ENCODE measurements at regions not wholly inside any gene's neighbourhood (a gene's known extent, or its start where the extent isn't known, plus 50 kb on each side); places are given as distances from the start of the nearest gene placed in this dataset.

- DNase-seq = no peak
Observed at GRCh38 chr5:89105836-89106235, 222.9 kb upstream of the MEF2C start.

- DNase-seq = no peak
Observed at GRCh38 chr5:89105171-89105695, 222.2 kb upstream of the MEF2C start.

- no peak for DNase-seq
Observed at GRCh38 chr5:89098199-89098756, 215.3 kb upstream of the MEF2C start.

GRCh38 chr5:89097103-89097502 is 214.1 kb upstream of the MEF2C start:
- peak in 2 of 3 experiments; percentile 7 to 67 for DNase-seq

GRCh38 chr5:89095341-89095740 is 212.4 kb upstream of the MEF2C start:
- DNase-seq = no peak

GRCh38 chr5:89090037-89090436 is 207.1 kb upstream of the MEF2C start:
- DNase-seq = no peak

- no peak for DNase-seq
Observed at GRCh38 chr5:89087551-89088318, 204.8 kb upstream of the MEF2C start.

GRCh38 chr5:89087128-89087527 is 204.1 kb upstream of the MEF2C start:
- no peak for DNase-seq

GRCh38 chr5:89086390-89087086 is 203.6 kb upstream of the MEF2C start:
- no peak for DNase-seq

GRCh38 chr5:89083791-89084190 is 200.8 kb upstream of the MEF2C start:
- no peak for DNase-seq

- no peak for DNase-seq
Observed at GRCh38 chr5:89081360-89081759, 198.4 kb upstream of the MEF2C start.

- no peak for DNase-seq
Observed at GRCh38 chr5:89080467-89081116, 197.6 kb upstream of the MEF2C start.

GRCh38 chr5:89072842-89073672 is 190.1 kb upstream of the MEF2C start:
- no peak for DNase-seq

GRCh38 chr5:89071941-89072331 is 189.0 kb upstream of the MEF2C start:
- DNase-seq = no peak

- no peak for DNase-seq
Observed at GRCh38 chr5:89071101-89071940, 188.3 kb upstream of the MEF2C start.

GRCh38 chr5:89069591-89069990 is 186.6 kb upstream of the MEF2C start:
- no peak for DNase-seq

GRCh38 chr5:89067362-89067761 is 184.4 kb upstream of the MEF2C start:
- no peak for DNase-seq

- DNase-seq = no peak
Observed at GRCh38 chr5:89065919-89066318, 182.9 kb upstream of the MEF2C start.

- no peak for DNase-seq
Observed at GRCh38 chr5:89064736-89065135, 181.8 kb upstream of the MEF2C start.

- DNase-seq = no peak
Observed at GRCh38 chr5:89064054-89064453, 181.1 kb upstream of the MEF2C start.

- DNase-seq = no peak
Observed at GRCh38 chr5:89060768-89061167, 177.8 kb upstream of the MEF2C start.

GRCh38 chr5:89059274-89059673 is 176.3 kb upstream of the MEF2C start:
- DNase-seq = no peak
